ENCODE measurements at regions not wholly inside any gene's neighbourhood (a gene's known extent, or its start where the extent isn't known, plus 50 kb on each side); places are given as distances from the start of the nearest gene placed in this dataset.

DNA sequence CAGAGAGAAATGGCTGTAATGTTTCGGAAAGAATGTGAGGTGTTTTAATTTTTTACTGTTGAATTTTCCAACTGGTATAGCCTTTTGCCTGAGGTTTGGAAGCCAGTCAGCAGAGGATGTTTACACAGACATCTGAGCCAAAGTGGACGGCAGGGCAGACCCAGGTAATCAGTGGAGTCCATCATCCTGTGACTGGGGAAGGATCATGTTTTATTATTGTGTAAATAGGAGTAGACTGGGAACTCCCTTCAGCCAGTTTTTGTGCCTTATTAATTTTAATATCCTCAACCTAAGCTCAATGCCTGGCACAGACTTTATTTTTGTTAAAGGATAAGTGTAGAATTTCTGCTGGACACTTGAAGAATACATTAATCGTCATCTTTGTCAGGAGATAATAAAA, 142.0 kb upstream of the GAREM1 start:
- no peak for TF ChIP-seq CTCF (IDR thresholded peaks at IDR 0.05)
- TF ChIP-seq POLR2A (IDR thresholded peaks at IDR 0.05) = no peak
